Fibroblast of gingiva (primary cell): ENCODE measurements at regions not wholly inside any gene's neighbourhood (a gene's known extent, or its start where the extent isn't known, plus 50 kb on each side); places are given as distances from the start of the nearest gene placed in this dataset.

ENCODE experiments used
- DNase-seq: peaks from one replicate; pipeline ENCODE4 v3.0.0-alpha.2; 2011; ENCODE audit warnings: low read depth

GRCh38 chr1:164948101-164948500 is 389.1 kb downstream of the PBX1 start:
- no peak for DNase-seq

GRCh38 chr1:164937291-164937690 is 378.3 kb downstream of the PBX1 start:
- DNase-seq: no peak

GRCh38 chr1:164932580-164932979 is 373.6 kb downstream of the PBX1 start:
- DNase-seq: no peak

GRCh38 chr1:164930833-164931232 is 371.8 kb downstream of the PBX1 start:
- no peak for DNase-seq

- DNase-seq: no peak
Observed at GRCh38 chr1:164930241-164930640, 371.3 kb downstream of the PBX1 start.

GRCh38 chr1:164928232-164928812 is 369.3 kb downstream of the PBX1 start:
- no peak for DNase-seq

GRCh38 chr1:164926107-164926506 is 367.1 kb downstream of the PBX1 start:
- DNase-seq: no peak

- DNase-seq: no peak
Observed at GRCh38 chr1:164922585-164922984, 363.6 kb downstream of the PBX1 start.

- no peak for DNase-seq
Observed at GRCh38 chr1:164921493-164921892, 362.5 kb downstream of the PBX1 start.

- no peak for DNase-seq
Observed at GRCh38 chr1:164918140-164918539, 359.2 kb downstream of the PBX1 start.

GRCh38 chr1:164914208-164914607 is 355.2 kb downstream of the PBX1 start:
- peak; percentile 59 for DNase-seq

- DNase-seq: no peak
Observed at GRCh38 chr1:164912290-164912689, 353.3 kb downstream of the PBX1 start.

GRCh38 chr1:164910671-164911070 is 351.7 kb downstream of the PBX1 start:
- DNase-seq: no peak

GRCh38 chr1:164907666-164908065 is 348.7 kb downstream of the PBX1 start:
- no peak for DNase-seq

- DNase-seq: no peak
Observed at GRCh38 chr1:164905869-164906268, 346.9 kb downstream of the PBX1 start.

- no peak for DNase-seq
Observed at GRCh38 chr1:164902491-164902890, 343.5 kb downstream of the PBX1 start.
